HEK293 (cell line): ENCODE measurements at regions not wholly inside any gene's neighbourhood (a gene's known extent, or its start where the extent isn't known, plus 50 kb on each side); places are given as distances from the start of the nearest gene placed in this dataset.

Source experiments
- ZFHX2 ChIP-seq: fragments of 450-650 bp; formaldehyde crosslinking; conservative IDR thresholded peaks from 2 replicates; pipeline ENCODE4 v1.5.1; 2016; ENCODE audit warnings: missing biosample characterization, missing genetic modification characterization
- ZNF121 ChIP-seq: fragments of 450-650 bp; formaldehyde crosslinking; IDR thresholded peaks from 2 replicates; pipeline ENCODE4 v1.5.1; 2016; ENCODE audit warnings: missing biosample characterization, missing genetic modification characterization
- ZNF366 ChIP-seq: fragments of 450-650 bp; formaldehyde crosslinking; conservative IDR thresholded peaks from 2 replicates; pipeline ENCODE4 v1.5.1; 2016; ENCODE audit warnings: missing biosample characterization, missing genetic modification characterization

GRCh38 chr4:81915430-81915829 lies 443.7 kb upstream of the RASGEF1B start:
- TF ChIP-seq ZFHX2 (tag by site-specific recombination) (no peak), ZNF366 (tag by site-specific recombination) (no peak), ZNF121 (no peak)
